Astrocyte (in vitro differentiated cells and primary cell): ENCODE measurements at regions not wholly inside any gene's neighbourhood (a gene's known extent, or its start where the extent isn't known, plus 50 kb on each side); places are given as distances from the start of the nearest gene placed in this dataset.

Experiments
- CTCF ChIP-seq: IDR thresholded peaks from 2 replicates; pipeline ENCODE4 v1.5.1; 2011; ENCODE audit warnings: low read depth, mild to moderate bottlenecking, inconsistent platforms, low read length, moderate library complexity; ENCODE audit not compliant: insufficient read depth
- EZH2 ChIP-seq: IDR thresholded peaks from 2 replicates; pipeline ENCODE4 v1.6.1; 2012; ENCODE audit warnings: mild to moderate bottlenecking, low read length, inconsistent platforms; ENCODE audit not compliant: insufficient read depth

GRCh38 chr14:95811813-95812212 lies 64.8 kb upstream of the TUNAR start:
- TF ChIP-seq CTCF, result no peak
- TF ChIP-seq EZH2, result no peak
